Right forelimb (tissue), 1 donor: ENCODE measurements at regions not wholly inside any gene's neighbourhood (a gene's known extent, or its start where the extent isn't known, plus 50 kb on each side); places are given as distances from the start of the nearest gene placed in this dataset.
A peak's percentile ranks its signal among the peaks of the same experiment; 100 is the strongest.

Experiments used
- DNase-seq: peaks from one replicate; pipeline ENCODE4 v3.0.0-alpha.2; 2018

DNA sequence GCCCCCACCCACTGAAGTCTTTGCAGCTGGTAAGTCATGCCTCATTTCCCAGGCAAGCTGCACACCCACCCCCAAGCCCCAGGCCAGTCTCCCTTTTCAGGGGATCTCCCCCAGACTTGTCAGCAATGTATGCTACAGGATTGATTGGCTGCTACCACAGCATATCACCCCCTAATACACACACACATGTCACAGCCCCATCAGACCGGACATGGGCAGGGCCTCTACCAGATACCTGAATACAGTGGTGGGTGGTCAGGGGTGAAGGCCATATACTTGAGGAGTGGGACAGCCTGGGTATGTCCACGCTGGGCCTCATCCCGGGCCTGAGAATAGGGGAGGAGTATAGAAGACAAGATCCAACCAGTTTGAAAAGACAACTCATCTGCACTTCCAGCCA lies 63.4 kb upstream of the ARAP3 start:
- DNase-seq: no peak

DNA sequence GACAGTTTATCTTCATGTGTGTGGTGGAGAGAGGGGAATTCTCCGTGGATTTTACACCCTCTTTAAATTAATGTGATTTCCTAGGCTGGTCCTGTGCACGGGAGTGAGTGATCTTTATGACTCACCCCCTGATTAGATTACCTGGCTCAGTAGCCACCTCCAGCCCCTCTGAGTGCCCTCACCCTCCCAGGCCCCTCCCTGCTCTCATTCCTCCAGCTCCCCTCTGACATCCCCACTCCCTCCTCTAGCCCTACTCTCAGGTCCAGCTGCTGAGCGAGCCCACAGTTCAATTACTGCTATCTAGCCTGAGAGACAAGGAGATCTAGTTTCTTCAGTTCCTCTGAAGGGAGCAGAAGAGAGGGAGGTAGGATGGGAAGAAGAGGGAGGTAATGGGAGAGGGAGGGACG lies 61.8 kb upstream of the ARAP3 start:
- no peak for DNase-seq

DNA sequence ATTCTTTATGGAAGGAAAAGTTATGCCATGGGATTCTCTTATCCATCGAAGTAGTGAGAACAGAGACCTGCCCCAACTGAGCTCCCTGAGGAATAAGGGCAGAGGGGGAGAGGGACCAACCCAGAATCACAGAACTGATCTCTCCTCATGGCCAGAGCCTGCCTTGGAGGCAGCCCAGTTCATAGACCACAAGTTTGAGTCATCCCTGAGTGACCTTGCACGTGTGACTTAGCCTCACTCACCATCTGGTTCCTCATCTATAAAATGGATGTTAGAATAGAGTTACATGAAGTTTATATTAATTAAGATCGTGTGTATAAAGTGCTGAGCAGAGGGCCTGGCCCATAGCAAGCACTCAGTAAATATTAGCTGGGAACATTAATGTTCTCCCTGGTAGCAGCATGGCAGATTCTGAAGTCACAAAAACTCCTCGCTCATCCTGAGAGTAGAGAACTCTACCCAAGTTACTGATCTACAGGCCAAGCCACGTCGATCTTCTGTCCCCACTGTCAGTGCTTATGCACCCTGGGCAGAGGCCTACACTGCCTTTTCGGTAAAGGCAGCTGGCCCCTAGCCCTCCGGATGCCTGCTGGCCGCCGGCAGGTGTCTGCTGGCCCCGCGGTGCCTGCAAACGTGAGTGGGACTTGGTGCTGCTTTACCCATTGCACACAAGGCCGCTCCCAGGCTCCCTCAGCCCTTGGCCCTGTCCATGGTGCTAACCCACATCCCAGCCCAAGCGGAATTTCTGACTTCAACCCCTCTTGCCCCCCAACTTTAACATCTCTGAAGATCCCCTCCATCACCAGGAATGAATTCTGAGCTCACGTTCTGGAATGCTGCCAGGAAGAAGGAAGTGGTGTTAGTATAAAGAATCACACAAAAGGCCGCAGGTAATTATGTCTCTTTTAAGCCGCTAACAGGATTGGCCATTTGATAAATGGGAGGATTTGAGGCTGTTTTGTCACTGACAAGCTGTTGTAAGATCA lies 61.1 kb upstream of the ARAP3 start:
- DNase-seq: peak; percentile 68

DNA sequence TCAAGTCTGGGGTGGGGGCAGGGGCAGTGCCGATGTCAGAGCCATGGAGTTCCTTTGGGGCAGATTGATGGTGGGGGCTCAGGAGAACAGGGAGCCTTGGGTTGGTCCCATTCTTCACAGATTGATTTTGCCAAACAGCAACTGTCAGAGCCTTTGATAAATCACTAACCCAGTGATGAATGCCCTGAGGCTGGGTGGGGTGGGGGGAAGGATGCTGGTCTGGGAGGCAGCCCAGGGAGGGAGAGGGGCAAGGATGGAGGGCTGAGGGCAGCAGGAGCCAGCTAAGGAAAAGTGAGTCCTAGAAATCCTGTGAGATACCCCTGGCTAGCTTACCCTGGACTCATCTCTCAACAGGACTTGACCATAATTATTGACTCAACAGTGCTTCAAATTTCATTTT lies 60.1 kb upstream of the ARAP3 start:
- DNase-seq: no peak

DNA sequence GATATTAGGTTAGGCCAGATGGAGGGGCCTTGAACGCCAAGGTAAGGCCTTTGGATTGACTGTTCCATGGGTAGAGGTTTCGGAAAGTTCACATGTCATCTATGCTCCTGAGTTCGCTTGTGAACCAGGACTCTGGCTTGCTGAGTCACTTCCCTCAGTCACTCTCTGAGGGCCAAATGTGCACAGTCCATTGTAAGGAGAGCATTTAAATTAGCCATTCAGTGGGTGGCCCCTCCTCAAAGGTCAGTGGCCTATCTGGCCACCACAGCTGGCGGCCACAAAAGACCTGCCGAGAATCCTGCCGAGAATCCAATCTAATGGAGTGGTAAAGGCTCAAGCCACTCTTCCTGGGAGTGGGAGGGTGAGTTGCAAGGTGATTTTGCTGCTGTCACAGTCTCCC lies 58.9 kb upstream of the ARAP3 start:
- DNase-seq: no peak

DNA sequence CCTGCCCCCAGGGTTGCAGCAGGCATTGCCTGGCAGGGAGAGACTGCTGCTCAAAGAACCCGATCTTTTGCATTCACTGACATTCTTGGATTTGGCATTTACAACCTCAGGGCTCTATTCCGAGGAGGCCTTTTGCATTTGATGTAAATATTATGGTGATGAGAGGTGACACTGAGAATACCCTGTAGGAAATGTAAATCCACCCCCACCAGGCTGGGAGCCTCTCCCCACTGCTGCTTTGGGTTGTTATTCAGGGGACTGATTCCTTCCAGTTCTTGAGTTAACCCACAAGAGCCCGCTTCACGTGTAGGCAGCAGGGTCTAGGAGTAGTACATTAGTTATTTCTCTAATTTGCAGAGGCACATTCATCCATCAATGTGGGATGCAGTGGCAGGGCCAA lies 55.5 kb upstream of the ARAP3 start:
- DNase-seq: no peak

DNA sequence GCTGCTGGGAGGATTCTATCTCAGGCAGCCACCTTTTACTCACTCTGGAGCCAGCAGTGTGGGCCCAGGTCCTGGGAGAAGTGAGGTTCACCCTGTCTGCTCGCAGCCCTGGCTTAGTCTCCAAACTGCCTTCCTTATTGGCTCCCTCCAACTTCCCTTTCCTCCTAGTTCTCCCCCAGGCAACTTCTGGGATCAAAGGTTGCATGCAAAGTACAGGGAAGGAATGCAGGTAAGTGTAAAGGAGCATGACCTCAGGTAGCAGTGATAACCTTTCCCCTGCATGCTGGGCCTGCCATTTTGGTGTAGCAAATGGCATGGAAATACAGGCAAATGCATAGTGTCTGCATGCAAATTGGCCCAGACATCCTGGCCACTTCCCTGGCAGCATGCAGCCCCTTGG lies 53.8 kb upstream of the ARAP3 start:
- DNase-seq: no peak

DNA sequence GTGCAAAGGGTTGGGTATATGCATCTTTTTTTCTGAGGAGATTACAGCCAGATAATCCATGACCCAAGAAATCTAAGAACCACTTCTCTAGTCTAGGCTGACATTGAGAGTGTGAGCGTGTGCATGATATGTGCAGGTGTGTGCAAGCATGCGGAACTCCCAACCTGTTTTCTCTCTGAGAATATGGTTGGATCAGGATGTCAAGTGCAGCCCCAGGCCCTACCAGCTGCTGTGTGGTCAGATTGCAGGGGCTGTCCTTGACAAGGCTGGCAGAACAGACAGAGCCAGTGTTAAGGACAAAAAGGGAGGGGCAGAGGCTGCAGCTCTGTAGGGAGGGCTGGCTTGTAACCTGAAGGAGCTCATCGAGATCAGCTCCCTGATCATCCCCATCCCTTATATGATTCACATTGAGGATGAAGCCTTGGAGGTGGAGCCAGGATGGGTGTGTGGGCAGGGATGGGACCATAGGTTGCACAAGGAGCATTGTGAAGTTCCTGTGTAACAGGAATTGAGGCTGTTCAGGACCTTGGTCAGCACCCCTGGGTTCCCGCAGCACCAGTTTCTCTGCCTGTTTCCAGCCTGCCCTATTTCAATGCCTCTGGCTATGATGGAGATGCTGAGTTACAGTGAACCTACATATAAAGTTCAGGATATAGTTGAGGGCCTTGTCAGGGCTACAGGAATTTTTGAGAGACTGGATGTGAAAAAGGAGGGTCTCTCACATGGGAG lies 52.6 kb upstream of the ARAP3 start:
- peak; percentile 55 for DNase-seq

DNA sequence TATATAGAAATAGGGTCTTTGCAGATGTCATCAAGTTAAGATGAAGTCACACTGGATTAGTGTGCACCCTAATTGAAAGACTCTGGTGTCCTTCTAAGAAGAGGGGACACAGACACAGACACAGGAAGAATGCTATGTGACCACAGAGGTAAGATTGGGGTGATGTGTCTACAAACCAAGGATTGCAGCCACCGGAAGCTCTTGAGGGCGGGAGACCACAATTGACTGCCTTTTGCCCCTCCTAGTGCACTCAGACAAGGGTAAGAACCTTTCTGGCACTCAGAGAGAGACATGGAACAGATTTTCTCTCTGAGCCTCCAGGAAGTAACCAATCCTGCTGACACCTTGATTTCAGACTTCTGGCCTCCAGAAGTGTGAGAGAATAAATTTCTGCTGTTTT lies 51.2 kb upstream of the ARAP3 start:
- DNase-seq: no peak

DNA sequence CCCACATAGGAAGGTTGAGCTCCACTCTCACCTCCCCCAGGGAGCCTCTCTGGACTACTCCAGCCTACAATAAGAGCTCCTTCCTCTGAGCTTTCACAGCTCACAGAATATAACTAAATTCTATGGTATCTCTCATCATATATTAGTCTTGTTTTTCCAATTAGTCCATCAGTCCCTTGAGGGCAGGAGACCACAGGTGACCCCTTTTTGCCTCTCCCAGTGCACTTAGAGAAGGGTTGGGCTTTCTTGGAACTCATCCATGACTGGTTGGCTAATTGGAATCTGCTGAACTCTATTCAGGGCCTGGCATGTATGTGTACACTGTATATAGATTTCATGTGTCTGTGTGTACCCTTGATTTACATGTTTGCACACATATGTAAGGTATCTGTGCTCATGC lies 50.4 kb upstream of the ARAP3 start:
- no peak for DNase-seq
